ENCODE measurements at regions not wholly inside any gene's neighbourhood (a gene's known extent, or its start where the extent isn't known, plus 50 kb on each side); places are given as distances from the start of the nearest gene placed in this dataset.

- TF ChIP-seq RERE (CRISPR knock-in tag; IDR thresholded peaks at IDR 0.05; ENCODE audit: borderline replicate concordance) (no peak), ZNF23 (CRISPR knock-in tag; IDR thresholded peaks at IDR 0.05) (no peak), GTF2B (IDR thresholded peaks at IDR 0.05; ENCODE audit: extremely low read depth, insufficient read length) (no peak), ZSCAN29 (IDR thresholded peaks at IDR 0.05) (no peak), ZNF668 (CRISPR knock-in tag; IDR thresholded peaks at IDR 0.05) (no peak), ETS1 (conservative IDR thresholded peaks at IDR 0.05; ENCODE audit: control insufficient read depth, low read depth, low read length) (no peak), MCM5 (IDR thresholded peaks at IDR 0.05; ENCODE audit: low read depth) (no peak)
Measured at GRCh38 chr2:83143946-83144345, 1315.1 kb downstream of the SUCLG1 start (continued).
